ENCODE measurements at regions not wholly inside any gene's neighbourhood (a gene's known extent, or its start where the extent isn't known, plus 50 kb on each side); places are given as distances from the start of the nearest gene placed in this dataset.

GRCh38 chr13:31885994-31886393 lies 145.6 kb upstream of the FRY start:
- TF ChIP-seq, protein P1, sequence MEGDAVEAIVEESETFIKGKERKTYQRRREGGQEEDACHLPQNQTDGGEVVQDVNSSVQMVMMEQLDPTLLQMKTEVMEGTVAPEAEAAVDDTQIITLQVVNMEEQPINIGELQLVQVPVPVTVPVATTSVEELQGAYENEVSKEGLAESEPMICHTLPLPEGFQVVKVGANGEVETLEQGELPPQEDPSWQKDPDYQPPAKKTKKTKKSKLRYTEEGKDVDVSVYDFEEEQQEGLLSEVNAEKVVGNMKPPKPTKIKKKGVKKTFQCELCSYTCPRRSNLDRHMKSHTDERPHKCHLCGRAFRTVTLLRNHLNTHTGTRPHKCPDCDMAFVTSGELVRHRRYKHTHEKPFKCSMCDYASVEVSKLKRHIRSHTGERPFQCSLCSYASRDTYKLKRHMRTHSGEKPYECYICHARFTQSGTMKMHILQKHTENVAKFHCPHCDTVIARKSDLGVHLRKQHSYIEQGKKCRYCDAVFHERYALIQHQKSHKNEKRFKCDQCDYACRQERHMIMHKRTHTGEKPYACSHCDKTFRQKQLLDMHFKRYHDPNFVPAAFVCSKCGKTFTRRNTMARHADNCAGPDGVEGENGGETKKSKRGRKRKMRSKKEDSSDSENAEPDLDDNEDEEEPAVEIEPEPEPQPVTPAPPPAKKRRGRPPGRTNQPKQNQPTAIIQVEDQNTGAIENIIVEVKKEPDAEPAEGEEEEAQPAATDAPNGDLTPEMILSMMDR (IDR thresholded peaks at IDR 0.05; ENCODE audit: unreplicated experiment), result no peak
- no peak for DNase-seq (ENCODE audit: low spot score in 2 of 2, unreplicated experiment in 2 of 2)
- H3K27ac Mint-ChIP-seq, result no peak overlapping the region

DNA sequence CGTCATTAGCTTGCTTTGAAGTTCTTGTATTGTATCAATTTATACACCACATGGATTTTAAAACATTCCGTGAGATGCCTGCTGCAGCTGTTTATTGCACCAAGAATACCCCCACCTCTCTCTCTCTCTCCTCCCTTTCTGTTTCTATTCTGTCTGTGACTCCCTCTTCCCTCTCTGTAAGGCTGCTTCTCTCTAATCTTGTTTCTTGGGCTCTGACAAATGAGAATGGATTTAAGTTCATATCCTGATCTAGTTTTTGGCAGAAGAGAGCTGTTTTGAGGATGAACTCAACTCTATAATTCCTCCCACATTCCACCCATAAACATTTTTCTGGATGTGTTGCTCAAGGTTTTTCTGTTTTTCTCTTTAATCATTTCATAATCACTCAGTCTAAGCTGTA lies 144.3 kb upstream of the FRY start:
- H3K36me3 Mint-ChIP-seq, result no peaks in the 10 kb centered on the region

More at GRCh38 chr13:31885994-31886393, 145.6 kb upstream of the FRY start:
- no peak overlapping the region for H3K4me3 Mint-ChIP-seq
- H3K9me3 Mint-ChIP-seq, result no peaks in the 10 kb centered on the region
- no peaks in the 10 kb centered on the region for H3K36me3 Mint-ChIP-seq
- H3K27me3 Mint-ChIP-seq (ENCODE audit: low read depth), result peaks cover 8% of the 10 kb centered on the region
- H3K4me1 Mint-ChIP-seq, result peaks cover 40% of the 10 kb centered on the region

DNA sequence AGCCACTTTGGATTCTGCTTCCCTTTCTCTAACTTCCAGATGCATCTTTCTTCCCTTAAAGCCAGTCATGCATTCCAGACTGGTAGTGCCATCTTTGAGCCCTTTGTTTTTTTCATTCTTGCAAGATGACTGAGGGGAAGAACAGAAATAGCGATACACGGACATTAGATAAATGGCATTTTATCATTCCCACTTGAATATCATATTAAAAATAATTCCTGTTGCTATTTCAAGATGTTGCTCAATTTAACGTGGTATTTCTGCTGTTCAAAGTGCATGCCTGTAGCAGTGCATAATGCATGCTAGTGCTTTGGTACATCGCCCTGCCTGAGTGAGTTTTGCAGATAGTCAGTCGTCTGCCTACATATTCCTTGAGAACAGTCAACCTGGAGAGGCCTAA lies 140.6 kb upstream of the FRY start:
- H3K9me3 Mint-ChIP-seq, result no peaks in the 10 kb centered on the region
- no peaks in the 10 kb centered on the region for H3K36me3 Mint-ChIP-seq
- TF ChIP-seq, protein P1 (IDR thresholded peaks at IDR 0.05; ENCODE audit: unreplicated experiment), result no peak
- no peak for DNase-seq (ENCODE audit: low spot score in 2 of 2, unreplicated experiment in 2 of 2)
- no peak overlapping the region for H3K4me3 Mint-ChIP-seq
- no peaks in the 10 kb centered on the region for H3K27me3 Mint-ChIP-seq (ENCODE audit: low read depth)
- peaks cover 40% of the 10 kb centered on the region for H3K4me1 Mint-ChIP-seq
- no peak overlapping the region for H3K27ac Mint-ChIP-seq

More for the DNA sequence above, 144.3 kb upstream of the FRY start:
- no peak overlapping the region for H3K4me3 Mint-ChIP-seq
- H3K27ac Mint-ChIP-seq, result peak overlapping the region; percentile 30
- H3K9me3 Mint-ChIP-seq, result no peaks in the 10 kb centered on the region
- TF ChIP-seq, protein P1 (IDR thresholded peaks at IDR 0.05; ENCODE audit: unreplicated experiment), result no peak
- no peak for DNase-seq (ENCODE audit: low spot score in 2 of 2, unreplicated experiment in 2 of 2)
- H3K27me3 Mint-ChIP-seq (ENCODE audit: low read depth), result peaks cover 8% of the 10 kb centered on the region
- peaks cover 46% of the 10 kb centered on the region for H3K4me1 Mint-ChIP-seq

DNA sequence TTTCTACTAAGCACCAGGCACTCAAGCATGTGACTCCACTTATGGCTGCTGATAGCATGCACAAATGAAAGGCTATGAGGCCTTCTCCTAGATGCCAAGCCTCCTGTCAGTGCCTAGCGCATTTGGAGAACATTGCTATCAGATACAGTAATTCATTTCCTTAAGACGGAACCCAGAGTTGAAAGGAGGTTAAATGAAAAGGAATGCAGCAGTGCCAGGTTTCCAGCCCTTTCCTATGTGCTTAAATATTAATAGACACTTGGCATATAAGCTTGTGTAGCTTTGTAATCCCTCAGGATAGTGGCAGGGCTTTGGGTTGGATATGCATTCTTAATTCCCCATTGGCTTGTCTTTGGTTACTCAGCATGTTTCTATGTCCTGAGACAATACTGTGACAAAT lies 140.1 kb upstream of the FRY start:
- Mint-ChIP-seq H3K27me3 (ENCODE audit: low read depth) (no peaks in the 10 kb centered on the region), H3K9me3 (no peaks in the 10 kb centered on the region), H3K36me3 (no peaks in the 10 kb centered on the region), H3K4me1 (peaks cover 39% of the 10 kb centered on the region), H3K27ac (peak overlapping the region; percentile 3), H3K4me3 (no peak overlapping the region)
- no peak for DNase-seq (ENCODE audit: low spot score in 2 of 2, unreplicated experiment in 2 of 2)
- TF ChIP-seq, protein P1 (IDR thresholded peaks at IDR 0.05; ENCODE audit: unreplicated experiment), result no peak

- TF ChIP-seq, protein P1 (IDR thresholded peaks at IDR 0.05; ENCODE audit: unreplicated experiment), result no peak
- Mint-ChIP-seq H3K27me3 (ENCODE audit: low read depth) (no peaks in the 10 kb centered on the region), H3K27ac (no peak overlapping the region), H3K4me1 (peaks cover 22% of the 10 kb centered on the region), H3K36me3 (no peaks in the 10 kb centered on the region), H3K4me3 (no peak overlapping the region), H3K9me3 (no peaks in the 10 kb centered on the region)
- DNase-seq (ENCODE audit: low spot score in 2 of 2, unreplicated experiment in 2 of 2), result no peak
Observed at GRCh38 chr13:31894931-31895330, 136.6 kb upstream of the FRY start.

- H3K4me1 Mint-ChIP-seq, result peaks cover 22% of the 10 kb centered on the region
- no peak for DNase-seq (ENCODE audit: low spot score in 2 of 2, unreplicated experiment in 2 of 2)
- no peak overlapping the region for H3K27ac Mint-ChIP-seq
- H3K36me3 Mint-ChIP-seq, result no peaks in the 10 kb centered on the region
- TF ChIP-seq, protein P1 (IDR thresholded peaks at IDR 0.05; ENCODE audit: unreplicated experiment), result no peak
- no peak overlapping the region for H3K4me3 Mint-ChIP-seq
- H3K27me3 Mint-ChIP-seq (ENCODE audit: low read depth), result no peaks in the 10 kb centered on the region
- H3K9me3 Mint-ChIP-seq, result peaks cover 6% of the 10 kb centered on the region
Observed at GRCh38 chr13:31895691-31896090, 135.9 kb upstream of the FRY start.
